HEK293 (cell line): ENCODE measurements at regions not wholly inside any gene's neighbourhood (a gene's known extent, or its start where the extent isn't known, plus 50 kb on each side); places are given as distances from the start of the nearest gene placed in this dataset.
A peak's percentile ranks its signal among the peaks of the same experiment; 100 is the strongest.

Experiments used
- CTCF ChIA-PET: fragments of 350-600 bp; formaldehyde crosslinking; extraction: SDS; loops from one replicate; lab custom pipeline; 2021; ENCODE audit warnings: antibody characterized with exemption; lab: Yijun Ruan, JAX
- POLR2A ChIA-PET: fragments of 300-600 bp; formaldehyde crosslinking; extraction: SDS; loops from one replicate; lab custom pipeline; 2020; ENCODE audit warnings: antibody characterized with exemption, inconsistent platforms; lab: Yijun Ruan, JAX
- H3K27ac ChIP-seq: fragments of 200-500 bp; sonication (Bioruptor generic); 2 replicates; pipeline ENCODE4 v1.5.1; 2014; ENCODE audit warnings: low read depth, low read length, control low read depth, inconsistent platforms; ENCODE audit errors: extremely low read depth
- H3K36me3 ChIP-seq, 2 experiments: fragments of 200-500 bp in 1 of 2; sonication (Bioruptor generic) in 1 of 2; 1 replicate in 1 of 2; 2 replicates in 1 of 2; pipeline ENCODE4 v1.5.1; 2014 to 2017; ENCODE audit warnings: inconsistent platforms in 2 of 2, low read length in 2 of 2; ENCODE audit not compliant: control insufficient read depth in 2 of 2, insufficient read depth in 1 of 2
- H3K4me1 ChIP-seq: fragments of 200-500 bp; sonication (Bioruptor generic); 2 replicates; pipeline ENCODE4 v1.5.1; 2014; ENCODE audit warnings: mild to moderate bottlenecking, low read length, inconsistent platforms; ENCODE audit not compliant: control insufficient read depth, insufficient read depth
- H3K4me3 ChIP-seq: 2 replicates; pipeline ENCODE4 v1.5.1; 2011; ENCODE audit warnings: low read depth, mild to moderate bottlenecking, control low read depth, low read length, moderate library complexity
- H3K9me3 ChIP-seq: fragments of 200-500 bp; sonication (Bioruptor generic); 2 replicates; pipeline ENCODE4 v1.5.1; 2014; ENCODE audit warnings: low read depth, low read length, inconsistent platforms; ENCODE audit not compliant: control insufficient read depth, insufficient read depth
- IKZF3 ChIP-seq: fragments of 450-650 bp; IDR thresholded peaks from 2 replicates; pipeline ENCODE4 v1.5.0; 2018; ENCODE audit warnings: missing biosample characterization, mild to moderate bottlenecking, missing genetic modification characterization, moderate library complexity
- REST ChIP-seq: fragments of 450-650 bp; formaldehyde crosslinking; IDR thresholded peaks from 2 replicates; pipeline ENCODE4 v1.5.1; 2016; ENCODE audit warnings: missing biosample characterization, missing genetic modification characterization
- SCRT2 ChIP-seq: fragments of 450-650 bp; formaldehyde crosslinking; IDR thresholded peaks from 2 replicates; pipeline ENCODE4 v1.5.1; 2016; ENCODE audit warnings: missing biosample characterization, missing genetic modification characterization
- ZBTB17 ChIP-seq: fragments of 450-650 bp; formaldehyde crosslinking; IDR thresholded peaks from 2 replicates; pipeline ENCODE4 v1.5.1; 2016; ENCODE audit warnings: missing biosample characterization, missing genetic modification characterization
- ZBTB49 ChIP-seq: fragments of 450-650 bp; formaldehyde crosslinking; IDR thresholded peaks from 2 replicates; pipeline ENCODE4 v1.5.1; 2016; ENCODE audit warnings: missing biosample characterization, missing genetic modification characterization, low read depth
- ZBTB6 ChIP-seq: fragments of 450-650 bp; formaldehyde crosslinking; IDR thresholded peaks from 2 replicates; pipeline ENCODE4 v1.5.1; 2017; ENCODE audit warnings: missing biosample characterization, missing genetic modification characterization
- ZFP37 ChIP-seq: fragments of 450-650 bp; formaldehyde crosslinking; IDR thresholded peaks from 2 replicates; pipeline ENCODE4 v1.5.1; 2016; ENCODE audit warnings: missing biosample characterization, missing genetic modification characterization
- ZNF2 ChIP-seq: fragments of 450-650 bp; formaldehyde crosslinking; IDR thresholded peaks from 2 replicates; pipeline ENCODE4 v1.5.1; 2016; ENCODE audit warnings: missing biosample characterization, missing genetic modification characterization
- ZNF274 ChIP-seq, 2 experiments: fragments of 200-500 bp in 1 of 2; fragments of 450-650 bp in 1 of 2; sonication (Bioruptor generic) in 1 of 2; formaldehyde crosslinking in 1 of 2; IDR thresholded peaks; 2 replicates each; pipeline versions ENCODE4 v1.5.1 to v1.6.1; 2014 to 2016; ENCODE audit warnings: borderline replicate concordance in 1 of 2, inconsistent platforms in 1 of 2, low read length in 1 of 2, missing biosample characterization in 1 of 2, missing genetic modification characterization in 1 of 2
- ZNF48 ChIP-seq: fragments of 450-650 bp; formaldehyde crosslinking; IDR thresholded peaks from 2 replicates; pipeline ENCODE4 v1.5.1; 2016; ENCODE audit warnings: missing biosample characterization, missing genetic modification characterization
- ZNF510 ChIP-seq: fragments of 450-650 bp; formaldehyde crosslinking; IDR thresholded peaks from 2 replicates; pipeline ENCODE4 v1.5.1; 2018; ENCODE audit warnings: mild to moderate bottlenecking, missing genetic modification characterization, missing biosample characterization; ENCODE audit not compliant: insufficient replicate concordance
- ZNF544 ChIP-seq: fragments of 450-650 bp; formaldehyde crosslinking; IDR thresholded peaks from 2 replicates; pipeline ENCODE4 v1.5.0; 2017; ENCODE audit warnings: missing biosample characterization, missing genetic modification characterization
- ZNF549 ChIP-seq: fragments of 450-650 bp; IDR thresholded peaks from 2 replicates; pipeline ENCODE4 v1.5.1; 2018; ENCODE audit warnings: missing biosample characterization, missing genetic modification characterization, mild to moderate bottlenecking, inconsistent platforms, moderate library complexity
- ZNF555 ChIP-seq: fragments of 450-650 bp; formaldehyde crosslinking; conservative IDR thresholded peaks from 2 replicates; pipeline ENCODE4 v1.5.1; 2017; ENCODE audit warnings: missing biosample characterization, mild to moderate bottlenecking, missing genetic modification characterization, inconsistent platforms
- ZNF571 ChIP-seq: fragments of 450-650 bp; formaldehyde crosslinking; IDR thresholded peaks from 2 replicates; pipeline ENCODE4 v1.5.0; 2017; ENCODE audit warnings: missing biosample characterization, missing genetic modification characterization
- ZNF610 ChIP-seq: fragments of 450-650 bp; formaldehyde crosslinking; IDR thresholded peaks from 2 replicates; pipeline ENCODE4 v1.5.1; 2016; ENCODE audit warnings: missing biosample characterization, missing genetic modification characterization, borderline replicate concordance
- ZNF624 ChIP-seq: fragments of 450-650 bp; formaldehyde crosslinking; IDR thresholded peaks from 2 replicates; pipeline ENCODE4 v1.5.1; 2017; ENCODE audit warnings: missing biosample characterization, missing genetic modification characterization
- ZNF677 ChIP-seq: fragments of 450-650 bp; IDR thresholded peaks from 2 replicates; pipeline ENCODE4 v1.5.0; 2018; ENCODE audit warnings: missing biosample characterization, mild to moderate bottlenecking, missing genetic modification characterization, moderate library complexity
- ZSCAN23 ChIP-seq: fragments of 450-650 bp; formaldehyde crosslinking; IDR thresholded peaks from 2 replicates; pipeline ENCODE4 v1.5.1; 2016; ENCODE audit warnings: missing biosample characterization, missing genetic modification characterization
- TF ChIP-seq, protein P1 (sequence below): fragments of 450-650 bp; formaldehyde crosslinking; IDR thresholded peaks from 2 replicates; pipeline ENCODE4 v1.5.1; 2016; ENCODE audit warnings: missing biosample characterization, missing genetic modification characterization
- TF ChIP-seq, protein P2 (sequence below): fragments of 450-650 bp; formaldehyde crosslinking; IDR thresholded peaks from 2 replicates; pipeline ENCODE4; 2016; ENCODE audit warnings: missing biosample characterization, missing genetic modification characterization

GRCh38 chr6:98287876-98288275 lies 546.5 kb upstream of the POU3F2 start:
- no peaks in the 10 kb centered on the region for H3K4me1 ChIP-seq
- ChIA-PET CTCF (interaction anchor here (0.7 kb wide), 1 partner anchor 623 kb away, joined by 3 read pairs; no protein-coding TSS in a partner anchor), POLR2A (no interaction called here)
- H3K4me3 ChIP-seq, result no peak overlapping the region
- H3K36me3 ChIP-seq, result no peaks in the 10 kb centered on the region
- TF ChIP-seq ZNF610 (tag by site-specific recombination) (no peak), ZNF510 (tag by site-specific recombination) (no peak), ZNF549 (tag by site-specific recombination) (peak; percentile 94)
- TF ChIP-seq, protein P1, sequence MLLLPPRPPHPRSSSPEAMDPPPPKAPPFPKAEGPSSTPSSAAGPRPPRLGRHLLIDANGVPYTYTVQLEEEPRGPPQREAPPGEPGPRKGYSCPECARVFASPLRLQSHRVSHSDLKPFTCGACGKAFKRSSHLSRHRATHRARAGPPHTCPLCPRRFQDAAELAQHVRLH (tag by site-specific recombination), result no peak
- H3K27ac ChIP-seq, result no peak overlapping the region
- no peaks in the 10 kb centered on the region for H3K9me3 ChIP-seq

- Histone ChIP-seq H3K36me3 (no peaks in the 10 kb centered on the region), H3K4me3 (no peak overlapping the region)
- TF ChIP-seq ZNF48 (tag by site-specific recombination) (no peak), ZNF274 (IDR thresholded peaks at IDR 0.05; ENCODE audit: low read length) (no peak), ZNF274 (tag by site-specific recombination; IDR thresholded peaks at IDR 0.05; ENCODE audit: borderline replicate concordance) (no peak), REST (tag by site-specific recombination) (no peak), ZNF2 (tag by site-specific recombination) (no peak), IKZF3 (no peak), ZNF624 (tag by site-specific recombination) (no peak), ZNF544 (tag by site-specific recombination) (no peak), ZFP37 (no peak), ZBTB17 (tag by site-specific recombination) (no peak), ZNF555 (tag by site-specific recombination) (no peak), SCRT2 (tag by site-specific recombination) (no peak), ZBTB6 (no peak), ZSCAN23 (no peak), ZBTB49 (tag by site-specific recombination) (no peak), ZNF571 (tag by site-specific recombination) (no peak), ZNF610 (tag by site-specific recombination) (no peak), ZNF677 (tag by site-specific recombination) (no peak)
- TF ChIP-seq, protein P2, sequence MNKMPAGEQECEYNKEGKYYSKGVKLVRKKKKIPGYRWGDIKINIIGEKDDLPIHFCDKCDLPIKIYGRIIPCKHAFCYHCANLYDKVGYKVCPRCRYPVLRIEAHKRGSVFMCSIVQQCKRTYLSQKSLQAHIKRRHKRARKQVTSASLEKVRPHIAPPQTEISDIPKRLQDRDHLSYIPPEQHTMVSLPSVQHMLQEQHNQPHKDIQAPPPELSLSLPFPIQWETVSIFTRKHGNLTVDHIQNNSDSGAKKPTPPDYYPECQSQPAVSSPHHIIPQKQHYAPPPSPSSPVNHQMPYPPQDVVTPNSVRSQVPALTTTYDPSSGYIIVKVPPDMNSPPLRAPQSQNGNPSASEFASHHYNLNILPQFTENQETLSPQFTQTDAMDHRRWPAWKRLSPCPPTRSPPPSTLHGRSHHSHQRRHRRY (tag by site-specific recombination), result no peak
- TF ChIP-seq, all 188 proteins: peak for 0
- Histone ChIP-seq H3K4me1 (no peaks in the 10 kb centered on the region), H3K9me3 (no peaks in the 10 kb centered on the region), H3K27ac (no peak overlapping the region)
- ChIA-PET CTCF (interaction anchor here (0.5 kb wide), 1 partner anchor 456 kb away, joined by 3 read pairs; no protein-coding TSS in a partner anchor), POLR2A (no interaction called here)
These were observed 541.6 kb upstream of the POU3F2 start for GRCh38 chr6:98292810-98293209.
